GM12892 (cell line): ENCODE measurements at regions not wholly inside any gene's neighbourhood (a gene's known extent, or its start where the extent isn't known, plus 50 kb on each side); places are given as distances from the start of the nearest gene placed in this dataset.

Experiments used
- POLR2A ChIP-seq: IDR thresholded peaks from 2 replicates; pipeline ENCODE4 v1.6.1; 2011; ENCODE audit warnings: low read depth, low read length, control low read depth
- POLR2AphosphoS5 ChIP-seq: IDR thresholded peaks from 2 replicates; pipeline ENCODE4 v1.6.1; 2011; ENCODE audit warnings: low read depth, low read length, control low read depth
- TAF1 ChIP-seq: IDR thresholded peaks from 2 replicates; pipeline ENCODE4 v1.6.1; 2011; ENCODE audit warnings: low read depth, mild to moderate bottlenecking, control low read depth, low read length, borderline replicate concordance

- TF ChIP-seq POLR2A (no peak), POLR2AphosphoS5 (no peak), TAF1 (no peak)
These were observed 408.4 kb downstream of the SH2D4B start for GRCh38 chr10:80946073-80946472.
